ENCODE measurements at regions not wholly inside any gene's neighbourhood (a gene's known extent, or its start where the extent isn't known, plus 50 kb on each side); places are given as distances from the start of the nearest gene placed in this dataset.

- DNase-seq (ENCODE audit: insufficient read length, low spot score) (no peak), FAIRE-seq (no peak)
Measured at GRCh38 chr3:72229952-72230351, 445.0 kb upstream of the PROK2 start.

GRCh38 chr3:72227486-72228070 is 442.6 kb upstream of the PROK2 start:
- FAIRE-seq, result no peak
- no peak for DNase-seq (ENCODE audit: insufficient read length, low spot score)

GRCh38 chr3:72224804-72225509 is 440.0 kb upstream of the PROK2 start:
- FAIRE-seq, result no peak
- DNase-seq (ENCODE audit: insufficient read length, low spot score), result no peak

DNA sequence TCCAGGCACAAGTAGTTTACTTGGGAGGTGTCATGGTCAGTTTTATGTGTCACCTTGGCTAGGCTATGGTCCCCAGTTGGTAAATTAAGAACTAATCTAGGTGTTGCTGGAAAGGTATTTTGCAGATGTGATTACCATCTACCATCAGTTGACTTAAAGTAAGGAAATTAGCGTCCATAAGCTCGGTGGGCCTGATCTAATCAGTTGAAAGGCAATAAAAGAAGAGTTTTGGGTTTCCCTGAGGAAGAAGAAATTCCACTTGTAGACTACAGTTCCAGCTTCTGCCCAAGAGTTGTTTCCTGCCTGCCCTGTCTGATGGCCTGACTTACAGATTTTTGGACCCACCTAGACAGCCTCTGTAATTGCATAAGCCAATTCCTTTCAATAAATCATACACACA is 438.7 kb upstream of the PROK2 start:
- FAIRE-seq, result no peak

DNA sequence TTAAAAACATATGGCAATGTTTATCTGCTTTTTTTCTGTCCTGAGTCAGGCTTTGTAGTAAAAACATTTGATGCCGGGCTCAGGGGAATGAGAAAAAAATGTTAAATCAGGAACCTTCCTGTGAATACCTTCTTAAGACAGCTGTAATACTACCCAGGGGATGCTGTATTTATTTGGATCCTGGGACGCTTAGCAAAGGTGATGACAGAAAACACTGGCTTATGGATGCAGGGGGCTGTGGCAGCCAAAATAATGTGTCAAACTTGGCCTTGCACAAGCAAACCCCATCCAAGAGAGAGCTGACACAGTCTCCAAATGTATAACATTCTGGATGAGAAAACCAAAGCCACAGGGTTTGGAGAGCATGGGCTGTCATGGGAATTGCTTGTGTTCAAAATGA is 438.2 kb upstream of the PROK2 start:
- DNase-seq (ENCODE audit: insufficient read length, low spot score), result no peak
- FAIRE-seq, result no peak

More for the DNA sequence above, 438.7 kb upstream of the PROK2 start:
- DNase-seq (ENCODE audit: insufficient read length, low spot score), result no peak

GRCh38 chr3:72222410-72222809 is 437.5 kb upstream of the PROK2 start:
- DNase-seq (ENCODE audit: insufficient read length, low spot score), result no peak
- FAIRE-seq, result no peak

DNA sequence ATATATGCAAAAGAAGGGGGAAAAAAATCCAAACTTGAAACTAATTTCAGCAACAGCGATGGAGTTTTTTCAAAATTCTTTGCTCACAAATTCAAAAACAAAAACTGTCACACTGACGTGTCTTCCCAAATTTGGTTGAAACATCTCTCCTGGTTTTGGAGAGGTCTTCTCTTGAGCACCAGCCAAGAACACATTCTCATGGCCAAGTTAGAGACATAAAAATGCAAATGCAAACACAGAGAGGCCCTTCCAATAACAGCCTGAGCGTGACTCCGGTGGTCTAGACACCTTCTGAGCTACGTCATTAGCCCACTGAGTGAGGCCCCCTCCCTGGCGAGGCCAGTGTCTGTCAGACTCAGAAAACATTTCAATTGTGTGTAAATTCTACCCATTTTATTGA is 436.0 kb upstream of the PROK2 start:
- FAIRE-seq, result no peak
- DNase-seq (ENCODE audit: insufficient read length, low spot score), result no peak

GRCh38 chr3:72219752-72220151 is 434.8 kb upstream of the PROK2 start:
- FAIRE-seq (no peak), DNase-seq (ENCODE audit: insufficient read length, low spot score) (no peak)

DNA sequence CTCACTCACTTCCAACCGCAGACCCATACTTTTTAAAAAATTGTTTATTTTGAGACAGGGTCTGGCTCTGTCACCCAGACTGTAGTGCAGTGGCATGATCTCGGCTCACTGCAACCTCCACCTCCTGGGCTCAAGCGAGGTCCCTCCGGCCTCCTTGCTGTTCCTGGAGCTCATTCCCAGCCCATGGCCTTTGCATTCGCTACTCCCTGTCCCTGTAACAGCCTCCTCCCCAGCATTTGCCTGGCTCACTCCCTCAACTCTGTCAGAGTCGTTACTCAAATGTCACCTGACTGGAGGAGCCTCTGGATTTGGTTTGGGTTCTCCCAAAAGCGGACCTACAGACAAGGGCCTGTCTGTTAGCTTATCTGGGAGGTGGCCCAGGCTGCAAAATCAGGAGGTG is 432.6 kb upstream of the PROK2 start:
- no peak for DNase-seq (ENCODE audit: insufficient read length, low spot score)
- no peak for FAIRE-seq

GRCh38 chr3:72214066-72214951 is 429.4 kb upstream of the PROK2 start:
- FAIRE-seq (no peak), DNase-seq (ENCODE audit: insufficient read length, low spot score) (no peak)

DNA sequence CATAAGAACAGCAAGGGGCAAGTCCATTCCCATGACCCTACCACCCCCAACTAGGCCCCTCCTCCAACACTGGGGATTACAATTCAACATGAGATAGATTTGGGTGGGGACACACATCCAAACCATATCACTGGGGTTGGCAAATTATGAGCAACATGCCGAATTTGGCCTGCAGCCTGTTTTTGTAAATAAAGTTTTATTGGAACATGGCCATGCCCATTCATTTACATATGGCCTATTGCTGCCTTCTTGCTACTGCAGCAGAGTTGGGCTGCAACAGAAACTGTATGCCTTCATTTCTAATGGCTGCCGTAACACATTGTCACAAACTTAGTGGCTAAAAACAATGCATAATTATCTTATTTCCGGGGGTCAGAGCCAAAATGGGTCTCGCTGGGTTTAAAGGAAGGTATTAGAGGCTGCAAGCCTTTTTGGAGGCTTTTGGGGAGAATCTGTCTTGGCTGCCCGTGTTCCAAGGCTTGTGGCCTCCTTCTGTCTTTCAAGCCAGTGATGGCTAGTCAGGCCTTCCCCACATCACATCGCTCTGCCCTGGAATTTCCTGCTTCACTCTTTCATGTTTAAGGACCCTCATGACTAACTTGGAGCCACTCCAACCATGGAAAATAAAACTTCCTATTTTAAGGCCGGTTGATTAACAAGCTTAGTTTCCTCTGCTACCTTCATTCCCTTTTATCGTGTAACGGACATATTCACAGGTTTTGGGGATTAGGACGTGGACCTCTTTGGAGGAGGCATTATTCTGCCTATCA is 428.5 kb upstream of the PROK2 start:
- DNase-seq (ENCODE audit: insufficient read length, low spot score) (no peak), FAIRE-seq (no peak)

- FAIRE-seq, result no peak
- no peak for DNase-seq (ENCODE audit: insufficient read length, low spot score)
Measured at GRCh38 chr3:72212396-72212795, 427.4 kb upstream of the PROK2 start.

DNA sequence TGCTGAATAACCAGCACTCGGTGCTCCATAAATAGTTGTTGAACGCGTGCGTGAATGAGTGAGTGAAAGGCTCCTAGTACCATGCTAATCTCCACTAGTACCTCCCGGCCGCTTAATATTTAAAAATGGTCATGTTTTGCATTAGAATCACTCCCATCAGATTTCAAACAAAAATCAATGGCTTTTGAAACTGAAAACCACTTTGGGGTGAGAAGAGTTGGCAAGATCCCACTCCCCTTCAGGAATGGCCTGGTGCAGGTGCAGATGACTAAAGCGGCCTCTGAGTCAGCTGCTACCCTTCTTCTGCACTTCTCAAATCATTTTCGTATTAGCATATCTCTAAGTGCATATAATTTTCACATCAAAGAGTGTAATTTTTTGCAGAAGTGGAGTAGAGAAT is 425.3 kb upstream of the PROK2 start:
- FAIRE-seq, result no peak
- DNase-seq (ENCODE audit: insufficient read length, low spot score), result no peak

- no peak for DNase-seq (ENCODE audit: insufficient read length, low spot score)
- FAIRE-seq, result no peak
Measured at GRCh38 chr3:72205297-72205826, 420.4 kb upstream of the PROK2 start.

DNA sequence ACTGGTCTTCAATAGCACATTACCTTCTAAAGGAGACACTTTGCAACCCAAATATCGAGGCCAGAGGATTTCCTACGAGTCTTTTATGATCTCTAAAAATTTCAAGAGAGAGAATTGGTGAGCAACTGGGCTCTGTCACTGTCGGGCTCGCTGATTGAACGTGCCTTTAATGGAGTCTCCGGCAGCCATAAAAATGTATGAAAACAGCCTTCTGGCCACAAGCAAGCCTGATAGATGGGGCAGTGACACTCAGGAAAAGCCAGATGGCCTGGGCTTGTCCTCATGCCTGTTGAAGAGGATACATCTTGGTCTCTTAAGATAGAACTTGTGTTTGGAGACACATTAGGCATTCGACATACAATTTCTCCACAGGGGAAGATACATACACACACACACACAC is 419.5 kb upstream of the PROK2 start:
- no peak for DNase-seq (ENCODE audit: insufficient read length, low spot score)
- no peak for FAIRE-seq

GRCh38 chr3:72203613-72204349 is 418.8 kb upstream of the PROK2 start:
- FAIRE-seq, result no peak
- DNase-seq (ENCODE audit: insufficient read length, low spot score), result no peak

- FAIRE-seq (no peak), DNase-seq (ENCODE audit: insufficient read length, low spot score) (no peak)
Measured at GRCh38 chr3:72203105-72203504, 418.2 kb upstream of the PROK2 start.

DNA sequence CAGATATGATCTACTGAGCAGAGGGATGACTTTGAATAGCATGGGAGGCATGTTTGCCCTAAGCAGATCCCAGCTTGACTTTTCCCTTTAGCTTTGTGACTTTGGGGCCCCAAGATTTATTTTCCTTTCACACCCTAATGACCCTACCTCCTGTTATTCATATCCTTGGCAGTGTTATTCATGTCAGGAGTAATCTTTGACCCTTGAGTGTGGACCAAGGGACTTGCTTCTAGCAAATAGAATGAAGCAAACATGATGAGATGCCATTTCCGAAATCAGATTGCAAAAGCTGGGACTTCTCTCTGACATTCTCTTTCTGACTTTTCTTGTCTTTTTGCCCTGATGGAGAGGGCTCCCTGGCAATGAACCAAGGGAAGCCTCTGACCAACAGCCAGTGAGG is 415.4 kb upstream of the PROK2 start:
- DNase-seq (ENCODE audit: insufficient read length, low spot score), result no peak
- no peak for FAIRE-seq

GRCh38 chr3:72199530-72199929 is 414.6 kb upstream of the PROK2 start:
- FAIRE-seq, result no peak

GRCh38 chr3:72196377-72196929 is 411.5 kb upstream of the PROK2 start:
- DNase-seq (ENCODE audit: insufficient read length, low spot score), result no peak

More at GRCh38 chr3:72199530-72199929, 414.6 kb upstream of the PROK2 start:
- DNase-seq (ENCODE audit: insufficient read length, low spot score), result no peak

More at GRCh38 chr3:72196377-72196929, 411.5 kb upstream of the PROK2 start:
- FAIRE-seq, result no peak

All from HTR-8/SVneo (cell line).